H9 (cell line): ENCODE measurements at regions not wholly inside any gene's neighbourhood (a gene's known extent, or its start where the extent isn't known, plus 50 kb on each side); places are given as distances from the start of the nearest gene placed in this dataset.

ENCODE experiments used
- DNase-seq: peaks from one replicate; pipeline ENCODE4 v3.0.0-alpha.2; 2017
- H2AFZ ChIP-seq: one replicate; pipeline ENCODE4 v1.6.1; 2013; ENCODE audit warnings: mild to moderate bottlenecking, low read length, control low read depth, moderate library complexity
- H2AK5ac ChIP-seq: 2 replicates; pipeline ENCODE4 v1.6.1; 2013; ENCODE audit warnings: low read length, control low read depth, mixed read lengths; ENCODE audit not compliant: insufficient read length
- H2BK120ac ChIP-seq: one replicate; pipeline ENCODE4 v1.6.1; 2013; ENCODE audit warnings: low read depth, mild to moderate bottlenecking, low read length, control low read depth, inconsistent platforms; ENCODE audit not compliant: poor library complexity, severe bottlenecking
- H2BK12ac ChIP-seq: 2 replicates; pipeline ENCODE4 v1.6.1; 2013; ENCODE audit warnings: low read length, control low read depth, mixed read lengths, low read depth; ENCODE audit not compliant: insufficient read length
- H2BK15ac ChIP-seq: 2 replicates; pipeline ENCODE4 v1.6.1; 2013; ENCODE audit warnings: low read depth, low read length, control low read depth
- H2BK20ac ChIP-seq: one replicate; pipeline ENCODE4 v1.6.1; 2013; ENCODE audit warnings: low read depth, mild to moderate bottlenecking, low read length, control low read depth, inconsistent platforms; ENCODE audit not compliant: poor library complexity, severe bottlenecking
- H2BK5ac ChIP-seq: 2 replicates; pipeline ENCODE4 v1.6.1; 2013; ENCODE audit warnings: low read length, control low read depth, mixed read lengths; ENCODE audit not compliant: insufficient read length
- H3K14ac ChIP-seq: 2 replicates; pipeline ENCODE4 v1.6.1; 2013; ENCODE audit warnings: low read length, control low read depth; ENCODE audit not compliant: insufficient read depth
- H3K18ac ChIP-seq: 2 replicates; pipeline ENCODE4 v1.6.1; 2013; ENCODE audit warnings: low read depth, mild to moderate bottlenecking, mixed read lengths, low read length, control low read depth; ENCODE audit not compliant: insufficient read length
- H3K23ac ChIP-seq: 2 replicates; pipeline ENCODE4 v1.6.1; 2013; ENCODE audit warnings: low read length, control low read depth, mixed read lengths, low read depth; ENCODE audit not compliant: insufficient read length
- H3K23me2 ChIP-seq: 2 replicates; pipeline ENCODE4 v1.6.1; 2013; ENCODE audit warnings: low read depth, mild to moderate bottlenecking, mixed read lengths, low read length, control low read depth; ENCODE audit not compliant: insufficient read length, poor library complexity, severe bottlenecking
- H3K27ac ChIP-seq: 2 replicates; pipeline ENCODE4 v1.5.1; 2013; ENCODE audit warnings: low read length, control low read depth, mixed read lengths, low read depth; ENCODE audit not compliant: insufficient read length
- H3K27me3 ChIP-seq: 2 replicates; pipeline ENCODE4 v1.6.1; 2013; ENCODE audit warnings: low read length, control low read depth, inconsistent platforms; ENCODE audit not compliant: insufficient read depth
- H3K4ac ChIP-seq: 2 replicates; pipeline ENCODE4 v1.6.1; 2013; ENCODE audit warnings: low read depth, mild to moderate bottlenecking, control low read depth, inconsistent platforms, low read length, moderate library complexity
- H3K4me1 ChIP-seq: 2 replicates; pipeline ENCODE4 v1.6.1; 2013; ENCODE audit warnings: low read length, control low read depth, inconsistent platforms; ENCODE audit not compliant: insufficient read depth
- H3K4me2 ChIP-seq: 2 replicates; pipeline ENCODE4 v1.6.1; 2013; ENCODE audit warnings: low read length, control low read depth, mixed read lengths; ENCODE audit not compliant: insufficient read length, insufficient read depth
- H3K56ac ChIP-seq: 2 replicates; pipeline ENCODE4 v1.6.1; 2013; ENCODE audit warnings: low read depth, mild to moderate bottlenecking, mixed read lengths, low read length, control low read depth; ENCODE audit not compliant: insufficient read length
- H3K79me1 ChIP-seq: 2 replicates; pipeline ENCODE4 v1.6.1; 2013; ENCODE audit warnings: low read depth, mild to moderate bottlenecking, moderate library complexity, low read length, control low read depth, inconsistent platforms; ENCODE audit not compliant: insufficient read depth, poor library complexity, severe bottlenecking
- H3K79me2 ChIP-seq: 2 replicates; pipeline ENCODE4 v1.6.1; 2013; ENCODE audit warnings: low read length, control low read depth, inconsistent platforms; ENCODE audit not compliant: insufficient read depth
- H3K9ac ChIP-seq: 2 replicates; pipeline ENCODE4 v1.6.1; 2013; ENCODE audit warnings: low read length, control low read depth, mixed read lengths; ENCODE audit not compliant: insufficient read length; ENCODE audit errors: extremely low read depth
- H3K9me3 ChIP-seq: one replicate; pipeline ENCODE4 v1.6.1; 2013; ENCODE audit warnings: low read depth, low read length, inconsistent platforms; ENCODE audit not compliant: control insufficient read depth
- H3T11ph ChIP-seq: one replicate; pipeline ENCODE4 v1.6.1; 2013; ENCODE audit warnings: mild to moderate bottlenecking, low read length, control low read depth, inconsistent platforms
- H4K20me1 ChIP-seq: one replicate; pipeline ENCODE4 v1.6.1; 2013; ENCODE audit not compliant: control insufficient read depth, insufficient read length, insufficient read depth
- H4K5ac ChIP-seq: 2 replicates; pipeline ENCODE4 v1.6.1; 2013; ENCODE audit warnings: low read depth, mild to moderate bottlenecking, mixed read lengths, low read length, control low read depth; ENCODE audit not compliant: insufficient read length
- H4K8ac ChIP-seq: replicated peaks from 2 replicates; pipeline ENCODE4 v1.6.1; 2013; ENCODE audit warnings: low read length, control low read depth, mixed read lengths, low read depth; ENCODE audit not compliant: insufficient read length
- H4K91ac ChIP-seq: 2 replicates; pipeline ENCODE4 v1.6.1; 2013; ENCODE audit warnings: low read depth, mild to moderate bottlenecking, moderate library complexity, mixed read lengths, low read length, control low read depth; ENCODE audit not compliant: insufficient read length
- H3K27ac Mint-ChIP-seq, 3 experiments: 2 replicates in 2 of 3; 3 replicates in 1 of 3; pipeline ENCODE4 v1.8.0; 2020 to 2021; ENCODE audit warnings: mixed read lengths in 3 of 3, mild to moderate bottlenecking in 1 of 3, moderate library complexity in 1 of 3
- H3K27me3 Mint-ChIP-seq: 2 replicates; pipeline ENCODE4 v1.8.0; 2021; ENCODE audit warnings: low read depth, mild to moderate bottlenecking, moderate library complexity, mixed read lengths
- H3K36me3 Mint-ChIP-seq, 3 experiments: 2 replicates in 2 of 3; 3 replicates in 1 of 3; pipeline ENCODE4 v1.8.0; 2020 to 2021; ENCODE audit warnings: low read depth in 3 of 3, mixed read lengths in 3 of 3; ENCODE audit not compliant: insufficient read depth in 1 of 3
- H3K4me1 Mint-ChIP-seq, 2 experiments: 2 replicates each; pipeline ENCODE4 v1.8.0; 2020; ENCODE audit warnings: mixed read lengths in 2 of 2
- H3K4me3 Mint-ChIP-seq, 2 experiments: 2 replicates in 1 of 2; 3 replicates in 1 of 2; pipeline ENCODE4 v1.8.0; 2020 to 2021; ENCODE audit warnings: mild to moderate bottlenecking in 2 of 2, mixed read lengths in 2 of 2, moderate library complexity in 1 of 2
- H3K9me3 Mint-ChIP-seq, 2 experiments: 2 replicates in 1 of 2; 3 replicates in 1 of 2; pipeline ENCODE4 v1.8.0; 2020; ENCODE audit warnings: mild to moderate bottlenecking in 2 of 2, mixed read lengths in 2 of 2, moderate library complexity in 1 of 2
- WGBS: extraction: QIAGEN DNeasy Blood & Tissue Kit; methylation state at CpG from one replicate; pipeline ENCODE4 v1.1.7; 2013; ENCODE audit warnings: missing lambda C conversion rate, low lambda C conversion rate, mixed read lengths; ENCODE audit not compliant: insufficient read length; ENCODE audit errors: extremely low coverage; 5-methylcytosine and 5-hydroxymethylcytosine counted together
- TF ChIP-seq, protein P1 (sequence below): fragments of 200-600 bp; sonication (generic); conservative IDR thresholded peaks from 3 replicates; pipeline ENCODE4 v1.8.0; 2021; ENCODE audit warnings: antibody characterized with exemption, mild to moderate bottlenecking

DNA sequence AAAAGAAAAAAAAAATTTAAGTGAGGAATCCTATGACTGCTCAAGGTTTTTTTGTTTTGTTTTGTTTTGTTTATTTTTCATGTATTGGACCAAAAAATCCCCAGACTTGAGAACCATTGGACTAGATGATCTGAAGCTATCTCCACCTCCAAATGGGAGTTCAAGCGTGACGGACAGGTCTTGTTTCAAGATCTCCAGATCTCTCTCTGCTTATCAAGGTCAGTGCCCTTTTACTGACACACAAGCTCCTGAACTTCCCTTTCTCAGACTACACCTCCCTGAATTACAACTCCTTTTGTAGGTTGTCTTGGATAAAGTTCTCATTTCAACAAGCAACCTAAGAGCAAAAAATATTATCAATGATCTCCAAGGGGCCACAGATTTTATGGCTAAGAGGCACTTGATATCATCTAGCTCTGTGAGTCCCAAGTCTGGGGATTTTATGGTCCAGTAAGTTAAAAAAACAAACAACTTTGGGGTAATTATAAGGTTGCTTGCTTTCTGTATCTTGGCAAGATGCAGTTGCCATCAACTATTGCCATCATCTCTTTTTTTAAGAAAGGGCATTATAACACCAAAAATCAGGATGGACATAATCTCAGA, 396.0 kb upstream of the ATP5MC3 start:
- no peak overlapping the region for H2AK5ac ChIP-seq
- H3K23ac ChIP-seq, result no peak overlapping the region
- no peaks in the 10 kb centered on the region for H3K27me3 ChIP-seq
- no peak overlapping the region for H3K4me2 ChIP-seq
- Mint-ChIP-seq H3K4me3 (no peak overlapping the region), H3K27me3 (no peaks in the 10 kb centered on the region; the same call in 1 of the 2 replicates), H3K36me3 (no peaks in the 10 kb centered on the region), H3K4me1 (peaks cover 20% of the 10 kb centered on the region in 2 experiments), H3K9me3 (no peaks in the 10 kb centered on the region), H3K27ac (no peak overlapping the region)
- H2BK5ac ChIP-seq, result no peak overlapping the region
- no CpG with 5 or more reads among the region's 2 CpGs for WGBS
- no peak overlapping the region for H3K56ac ChIP-seq
- no peaks in the 10 kb centered on the region; the same call in 1 of the 2 replicates for H3K4me1 ChIP-seq
- no peak for DNase-seq
- H4K20me1 ChIP-seq, result no peaks in the 10 kb centered on the region
- H3K14ac ChIP-seq, result no peak overlapping the region
- no peak overlapping the region for H2BK12ac ChIP-seq
- no peaks in the 10 kb centered on the region for H3K79me1 ChIP-seq
- no peaks in the 10 kb centered on the region for H3K9me3 ChIP-seq
- no peak overlapping the region for H3K9ac ChIP-seq
- no peaks in the 10 kb centered on the region for H3K79me2 ChIP-seq
- no peak overlapping the region for H4K5ac ChIP-seq
- H4K91ac ChIP-seq, result no peak overlapping the region
- no peak overlapping the region for H2BK120ac ChIP-seq
- H3K18ac ChIP-seq, result no peak overlapping the region
- H3T11ph ChIP-seq, result no peak overlapping the region
- no peak overlapping the region for H3K4ac ChIP-seq
- no peak overlapping the region for H2BK20ac ChIP-seq
- H3K27ac ChIP-seq, result no peak overlapping the region
- H2BK15ac ChIP-seq, result no peak overlapping the region
- H4K8ac ChIP-seq, result no peak overlapping the region
- no peaks in the 10 kb centered on the region for H3K23me2 ChIP-seq
- H2AFZ ChIP-seq, result no peak overlapping the region
- TF ChIP-seq, protein P1, sequence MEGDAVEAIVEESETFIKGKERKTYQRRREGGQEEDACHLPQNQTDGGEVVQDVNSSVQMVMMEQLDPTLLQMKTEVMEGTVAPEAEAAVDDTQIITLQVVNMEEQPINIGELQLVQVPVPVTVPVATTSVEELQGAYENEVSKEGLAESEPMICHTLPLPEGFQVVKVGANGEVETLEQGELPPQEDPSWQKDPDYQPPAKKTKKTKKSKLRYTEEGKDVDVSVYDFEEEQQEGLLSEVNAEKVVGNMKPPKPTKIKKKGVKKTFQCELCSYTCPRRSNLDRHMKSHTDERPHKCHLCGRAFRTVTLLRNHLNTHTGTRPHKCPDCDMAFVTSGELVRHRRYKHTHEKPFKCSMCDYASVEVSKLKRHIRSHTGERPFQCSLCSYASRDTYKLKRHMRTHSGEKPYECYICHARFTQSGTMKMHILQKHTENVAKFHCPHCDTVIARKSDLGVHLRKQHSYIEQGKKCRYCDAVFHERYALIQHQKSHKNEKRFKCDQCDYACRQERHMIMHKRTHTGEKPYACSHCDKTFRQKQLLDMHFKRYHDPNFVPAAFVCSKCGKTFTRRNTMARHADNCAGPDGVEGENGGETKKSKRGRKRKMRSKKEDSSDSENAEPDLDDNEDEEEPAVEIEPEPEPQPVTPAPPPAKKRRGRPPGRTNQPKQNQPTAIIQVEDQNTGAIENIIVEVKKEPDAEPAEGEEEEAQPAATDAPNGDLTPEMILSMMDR, result no peak
